Adrenal gland (tissue), 5 donors: ENCODE measurements at regions not wholly inside any gene's neighbourhood (a gene's known extent, or its start where the extent isn't known, plus 50 kb on each side); places are given as distances from the start of the nearest gene placed in this dataset.

Experiments
- POLR2A ChIP-seq, 2 donors: fragments of 450-650 bp; IDR thresholded peaks; one replicate each; pipeline ENCODE4 v1.6.1; 2017; ENCODE audit warnings: antibody characterized with exemption in 2 of 2, mild to moderate bottlenecking in 2 of 2, moderate library complexity in 1 of 2
- TF ChIP-seq, protein P1 (sequence below), 6 experiments: fragments of 450-650 bp in 4 of 6; fragments of 200-600 bp in 2 of 6; sonication (generic) in 1 of 6; IDR thresholded peaks; 1 replicate in 5 of 6; 2 replicates in 1 of 6; pipeline versions ENCODE4 v1.5.1 to v1.8.0; 2016 to 2021; ENCODE audit warnings: antibody characterized with exemption in 6 of 6, mild to moderate bottlenecking in 2 of 6, moderate library complexity in 1 of 6
- donor health status: DM: no; HTN: no; CAD: no.

DNA sequence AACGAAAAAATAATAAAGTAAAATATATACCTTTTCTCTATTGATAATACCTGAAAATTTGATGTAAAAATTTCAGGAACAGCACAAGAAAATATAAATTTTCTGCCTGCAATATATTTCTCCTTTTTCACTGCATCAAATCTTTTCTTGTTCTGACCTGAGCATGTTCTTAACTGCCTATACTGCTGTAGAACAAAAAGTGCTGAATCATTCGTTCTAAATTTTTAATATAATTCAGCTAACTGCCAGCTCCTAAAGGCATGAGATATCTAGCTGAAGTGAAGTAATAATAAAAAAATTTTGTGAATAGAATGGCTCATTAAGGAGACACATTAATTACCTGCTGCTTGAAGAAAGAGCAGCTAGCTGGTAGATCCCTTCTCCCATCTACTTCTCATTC, 188.6 kb upstream of the FKBP1C start:
- TF ChIP-seq, protein P1, sequence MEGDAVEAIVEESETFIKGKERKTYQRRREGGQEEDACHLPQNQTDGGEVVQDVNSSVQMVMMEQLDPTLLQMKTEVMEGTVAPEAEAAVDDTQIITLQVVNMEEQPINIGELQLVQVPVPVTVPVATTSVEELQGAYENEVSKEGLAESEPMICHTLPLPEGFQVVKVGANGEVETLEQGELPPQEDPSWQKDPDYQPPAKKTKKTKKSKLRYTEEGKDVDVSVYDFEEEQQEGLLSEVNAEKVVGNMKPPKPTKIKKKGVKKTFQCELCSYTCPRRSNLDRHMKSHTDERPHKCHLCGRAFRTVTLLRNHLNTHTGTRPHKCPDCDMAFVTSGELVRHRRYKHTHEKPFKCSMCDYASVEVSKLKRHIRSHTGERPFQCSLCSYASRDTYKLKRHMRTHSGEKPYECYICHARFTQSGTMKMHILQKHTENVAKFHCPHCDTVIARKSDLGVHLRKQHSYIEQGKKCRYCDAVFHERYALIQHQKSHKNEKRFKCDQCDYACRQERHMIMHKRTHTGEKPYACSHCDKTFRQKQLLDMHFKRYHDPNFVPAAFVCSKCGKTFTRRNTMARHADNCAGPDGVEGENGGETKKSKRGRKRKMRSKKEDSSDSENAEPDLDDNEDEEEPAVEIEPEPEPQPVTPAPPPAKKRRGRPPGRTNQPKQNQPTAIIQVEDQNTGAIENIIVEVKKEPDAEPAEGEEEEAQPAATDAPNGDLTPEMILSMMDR (IDR thresholded peaks at IDR 0.05): no peak
- no peak for TF ChIP-seq POLR2A (IDR thresholded peaks at IDR 0.05)
